HepG2 (cell line): ENCODE measurements at regions not wholly inside any gene's neighbourhood (a gene's known extent, or its start where the extent isn't known, plus 50 kb on each side); places are given as distances from the start of the nearest gene placed in this dataset.

ENCODE experiments used
- ATAC-seq: fragments of 200-7000 bp; cut with Tn5 transposase; 3 replicates; pipeline ENCODE4 v1.9.1; 2020; ENCODE audit warnings: mild to moderate bottlenecking, moderate library complexity
- BruUV-seq: library from RNA; stranded (reverse); fragments of 400-500 nt; replicated peaks from 2 replicates; lab custom pipeline; 2021; lab: Mats Ljungman, UMichigan
- CTCF ChIA-PET: fragments of 300-600 bp; formaldehyde crosslinking; extraction: SDS; loops from one replicate; lab custom pipeline; 2021; ENCODE audit warnings: low total read pairs, inconsistent platforms, low intra/inter-chr PET ratio; lab: Yijun Ruan, JAX
- POLR2A ChIA-PET: fragments of 350-600 bp; sonication (Branson Sonifier 250); formaldehyde crosslinking; loops from one replicate; lab custom pipeline; 2020; ENCODE audit warnings: antibody characterized with exemption, inconsistent platforms; lab: Yijun Ruan, JAX
- DNase-seq: peaks from one replicate; pipeline ENCODE4 v3.0.0-alpha.2; 2015; ENCODE audit warnings: low spot score
- FAIRE-seq: peaks from 3 replicates; lab custom pipeline; 2011; peaks lifted over from hg19 to GRCh38; lab: Jason Lieb, UNC
- H2AFZ ChIP-seq: one replicate; pipeline ENCODE4 v1.6.1; 2011; ENCODE audit warnings: low read length, inconsistent platforms
- H3K27ac ChIP-seq: fragments of 300-600 bp; 3 replicates; pipeline ENCODE4 v1.8.0; 2011; ENCODE audit warnings: mixed run types, mild to moderate bottlenecking, mixed read lengths, low read length, inconsistent platforms; ENCODE audit not compliant: insufficient read depth; ENCODE audit errors: extremely low read length
- H3K27me3 ChIP-seq, 2 experiments: fragments of 200-600 bp in 1 of 2; 2 replicates in 1 of 2; 3 replicates in 1 of 2; pipeline versions ENCODE4 v1.6.0 to v1.8.0; 2011; ENCODE audit warnings: low read length in 2 of 2, mild to moderate bottlenecking in 2 of 2, moderate library complexity in 2 of 2, inconsistent platforms in 1 of 2; ENCODE audit not compliant: insufficient read depth in 2 of 2, control insufficient read depth in 1 of 2
- H3K36me3 ChIP-seq, 2 experiments: fragments of 200-600 bp in 1 of 2; replicated peaks in 1 of 2; 2 replicates in 1 of 2; 3 replicates in 1 of 2; pipeline versions ENCODE4 v1.5.1 to v1.8.0; 2011; ENCODE audit warnings: low read length in 2 of 2, inconsistent platforms in 1 of 2; ENCODE audit not compliant: insufficient read depth in 2 of 2, control insufficient read depth in 1 of 2
- H3K4me1 ChIP-seq: 2 replicates; pipeline ENCODE4 v1.5.1; 2012; ENCODE audit warnings: low read length, inconsistent platforms; ENCODE audit not compliant: insufficient read depth
- H3K4me2 ChIP-seq: 2 replicates; pipeline ENCODE4 v1.6.0; 2011; ENCODE audit warnings: low read depth, low read length, inconsistent platforms
- H3K4me3 ChIP-seq, 3 experiments: fragments of 200-600 bp in 1 of 3; sonication (generic), shearing (Covaris generic) in 1 of 3; replicated peaks in 1 of 3; 2 replicates each; pipeline ENCODE4 v1.5.1; 2011 to 2016; ENCODE audit warnings: low read length in 3 of 3, inconsistent platforms in 2 of 3, low read depth in 2 of 3, mild to moderate bottlenecking in 2 of 3, control low read depth in 1 of 3, mixed read lengths in 1 of 3; ENCODE audit not compliant: insufficient read depth in 1 of 3
- H3K79me2 ChIP-seq: one replicate; pipeline ENCODE4 v1.6.1; 2011; ENCODE audit warnings: low read length, inconsistent platforms; ENCODE audit not compliant: insufficient read depth
- H3K9ac ChIP-seq: 2 replicates; pipeline ENCODE4 v1.6.0; 2011; ENCODE audit warnings: mild to moderate bottlenecking, low read depth, low read length, inconsistent platforms; ENCODE audit not compliant: insufficient read depth
- H3K9me3 ChIP-seq: 2 replicates; pipeline ENCODE4 v1.5.1; 2012; ENCODE audit warnings: mild to moderate bottlenecking, low read length
- H4K20me1 ChIP-seq: 2 replicates; pipeline ENCODE4 v1.6.0; 2011; ENCODE audit warnings: inconsistent platforms, mild to moderate bottlenecking, low read length, moderate library complexity; ENCODE audit not compliant: insufficient read depth
- ARNT ChIP-seq: fragments of 450-650 bp; IDR thresholded peaks from 2 replicates; pipeline ENCODE4 v1.6.1; 2017
- BCL3 ChIP-seq: sonication (generic); formaldehyde crosslinking; IDR thresholded peaks from 2 replicates; pipeline ENCODE4 v1.5.1; 2020; ENCODE audit warnings: mild to moderate bottlenecking, missing genetic modification reagents, moderate library complexity
- ERF ChIP-seq: IDR thresholded peaks from 2 replicates; pipeline ENCODE4 v1.6.1; 2018; ENCODE audit warnings: missing biosample characterization, missing genetic modification reagents
- FOXP4 ChIP-seq: sonication (generic); formaldehyde crosslinking; IDR thresholded peaks from 2 replicates; pipeline ENCODE4 v1.4.0; 2020; ENCODE audit warnings: missing genetic modification reagents
- HMGXB3 ChIP-seq: sonication (generic); formaldehyde crosslinking; IDR thresholded peaks from 2 replicates; pipeline ENCODE4 v1.4.0; 2020; ENCODE audit warnings: missing genetic modification reagents, borderline replicate concordance
- IKZF5 ChIP-seq: IDR thresholded peaks from 2 replicates; pipeline ENCODE4 v1.6.1; 2018; ENCODE audit warnings: missing genetic modification reagents, mild to moderate bottlenecking, missing compliant biosample characterization
- LBX2 ChIP-seq: sonication (generic); formaldehyde crosslinking; IDR thresholded peaks from 2 replicates; pipeline ENCODE4 v1.5.0; 2020; ENCODE audit warnings: missing genetic modification reagents, mild to moderate bottlenecking, borderline replicate concordance
- SMARCE1 ChIP-seq: fragments of 450-650 bp; IDR thresholded peaks from 2 replicates; pipeline ENCODE4 v1.6.1; 2017; ENCODE audit warnings: borderline replicate concordance
- SRSF1 ChIP-seq: fragments of 200-400 bp; formaldehyde crosslinking; optimal IDR thresholded peaks from 2 replicates; pipeline ENCODE3; 2017; ENCODE audit warnings: mild to moderate bottlenecking, low read depth, low read length, moderate library complexity
- ZBTB49 ChIP-seq: sonication (generic); formaldehyde crosslinking; IDR thresholded peaks from 2 replicates; pipeline ENCODE4 v1.4.0; 2020; ENCODE audit warnings: missing genetic modification reagents, borderline replicate concordance
- ZFP36L1 ChIP-seq: sonication (generic); formaldehyde crosslinking; IDR thresholded peaks from 2 replicates; pipeline ENCODE4 v1.8.0; 2022; ENCODE audit warnings: mild to moderate bottlenecking, missing genetic modification reagents, moderate library complexity
- ZMAT5 ChIP-seq: sonication (generic); formaldehyde crosslinking; IDR thresholded peaks from 2 replicates; pipeline ENCODE4 v1.5.0; 2020; ENCODE audit warnings: mild to moderate bottlenecking, low read depth, missing genetic modification reagents, borderline replicate concordance
- ZNF543 ChIP-seq: sonication (generic); formaldehyde crosslinking; IDR thresholded peaks from 2 replicates; pipeline ENCODE4 v1.4.0; 2020; ENCODE audit warnings: mild to moderate bottlenecking, missing genetic modification reagents
- WGBS: methylation state at CpG from one replicate; pipeline ENCODE4 v1.1.6; 2017; ENCODE audit warnings: low lambda C conversion rate; 5-methylcytosine and 5-hydroxymethylcytosine counted together
- in situ Hi-C: cut with HindIII; loops from 2 replicates; pipeline ENCODE4 v1.10.0; 2017; ENCODE audit warnings: low pct_unique_long_range_greater_than_20kb; ENCODE audit not compliant: extremely low pct_ligation_motif_present
- intact Hi-C: fragments of 100-400 bp; cut with micrococcal nuclease; formaldehyde crosslinking; loops from one replicate; pipeline ENCODE4 v1.10.0; 2022; ENCODE audit not compliant: unreplicated experiment

GRCh38 chr1:5408401-5408800 is 583.8 kb downstream of the NPHP4 start:
- no peaks in the 10 kb centered on the region for H3K27me3 ChIP-seq
- no peak overlapping the region for H3K4me2 ChIP-seq
- in situ Hi-C loops: no loop called here
- no peak for ATAC-seq
- no peaks in the 10 kb centered on the region for H3K4me1 ChIP-seq
- no peaks in the 10 kb centered on the region for H4K20me1 ChIP-seq
- CTCF ChIA-PET: no interaction called here
- no TSS peak for BruUV-seq
- H3K79me2 ChIP-seq: no peaks in the 10 kb centered on the region
- WGBS: 0% methylated on average over 1 of the region's 1 CpG
- POLR2A ChIA-PET: no interaction called here
- no peak for FAIRE-seq
- H3K36me3 ChIP-seq: no peaks in the 10 kb centered on the region
- intact Hi-C loops: no loop called here
- no peak overlapping the region for H3K27ac ChIP-seq
- H2AFZ ChIP-seq: no peak overlapping the region
- H3K9ac ChIP-seq: no peak overlapping the region
- no peak for DNase-seq
- H3K9me3 ChIP-seq: no peaks in the 10 kb centered on the region
- H3K4me3 ChIP-seq: no peak overlapping the region
- TF ChIP-seq FOXP4 (CRISPR knock-in tag) (no peak), HMGXB3 (CRISPR knock-in tag) (no peak), ZMAT5 (CRISPR knock-in tag) (no peak), LBX2 (CRISPR knock-in tag) (no peak), ERF (CRISPR knock-in tag) (no peak), BCL3 (CRISPR knock-in tag) (no peak), ZFP36L1 (CRISPR knock-in tag) (no peak), ZNF543 (no peak), ZBTB49 (CRISPR knock-in tag) (no peak), IKZF5 (CRISPR knock-in tag) (no peak), SRSF1 (no peak), ARNT (no peak), SMARCE1 (no peak)
